IPS-15b (cell line): ENCODE measurements at regions not wholly inside any gene's neighbourhood (a gene's known extent, or its start where the extent isn't known, plus 50 kb on each side); places are given as distances from the start of the nearest gene placed in this dataset.
A peak's percentile ranks its signal among the peaks of the same experiment; 100 is the strongest.

Experiments
- H3K27me3 ChIP-seq: one replicate; pipeline ENCODE4 v1.6.1; 2013; ENCODE audit warnings: low read length; ENCODE audit not compliant: control insufficient read depth, insufficient read depth
- H3K36me3 ChIP-seq: one replicate; pipeline ENCODE4 v1.6.1; 2013; ENCODE audit warnings: low read length; ENCODE audit not compliant: control insufficient read depth, insufficient read depth
- H3K4me1 ChIP-seq: one replicate; pipeline ENCODE4 v1.6.1; 2013; ENCODE audit warnings: mild to moderate bottlenecking, low read length; ENCODE audit not compliant: control insufficient read depth, insufficient read depth
- H3K4me3 ChIP-seq: one replicate; pipeline ENCODE4 v1.5.1; 2013; ENCODE audit warnings: low read depth, low read length
- H3K9ac ChIP-seq: one replicate; pipeline ENCODE4 v1.6.1; 2013; ENCODE audit warnings: low read depth, mild to moderate bottlenecking, low read length
- H3K9me3 ChIP-seq: one replicate; pipeline ENCODE4 v1.6.1; 2013; ENCODE audit warnings: mild to moderate bottlenecking, low read length; ENCODE audit not compliant: control insufficient read depth, insufficient read depth

GRCh38 chr22:49100316-49100715, 727.4 kb downstream of the BRD1 start:
- Histone ChIP-seq H3K9me3 (no peaks in the 10 kb centered on the region), H3K27me3 (no peaks in the 10 kb centered on the region), H3K9ac (no peak overlapping the region), H3K4me1 (no peaks in the 10 kb centered on the region), H3K36me3 (no peaks in the 10 kb centered on the region), H3K4me3 (no peak overlapping the region)

- Histone ChIP-seq H3K4me1 (no peaks in the 10 kb centered on the region), H3K36me3 (peaks cover 2% of the 10 kb centered on the region), H3K27me3 (no peaks in the 10 kb centered on the region), H3K9ac (no peak overlapping the region), H3K9me3 (no peaks in the 10 kb centered on the region), H3K4me3 (no peak overlapping the region)
Measured at GRCh38 chr22:49099496-49100124, 728.1 kb downstream of the BRD1 start.

GRCh38 chr22:49099089-49099488, 728.6 kb downstream of the BRD1 start:
- H3K4me3 ChIP-seq: no peak overlapping the region

GRCh38 chr22:49097966-49098365, 729.7 kb downstream of the BRD1 start:
- H3K27me3 ChIP-seq: no peaks in the 10 kb centered on the region
- H3K36me3 ChIP-seq: peaks cover 2% of the 10 kb centered on the region
- H3K4me1 ChIP-seq: no peaks in the 10 kb centered on the region
- H3K9me3 ChIP-seq: no peaks in the 10 kb centered on the region
- no peak overlapping the region for H3K9ac ChIP-seq
- no peak overlapping the region for H3K4me3 ChIP-seq

More at GRCh38 chr22:49099089-49099488, 728.6 kb downstream of the BRD1 start:
- no peaks in the 10 kb centered on the region for H3K4me1 ChIP-seq
- H3K27me3 ChIP-seq: no peaks in the 10 kb centered on the region
- no peaks in the 10 kb centered on the region for H3K9me3 ChIP-seq
- peaks cover 2% of the 10 kb centered on the region for H3K36me3 ChIP-seq
- H3K9ac ChIP-seq: no peak overlapping the region

- Histone ChIP-seq H3K9me3 (no peaks in the 10 kb centered on the region), H3K9ac (no peak overlapping the region), H3K27me3 (no peaks in the 10 kb centered on the region), H3K4me1 (no peaks in the 10 kb centered on the region), H3K36me3 (peaks cover 2% of the 10 kb centered on the region), H3K4me3 (no peak overlapping the region)
Measured at GRCh38 chr22:49097171-49097925, 730.3 kb downstream of the BRD1 start.

- Histone ChIP-seq H3K9ac (no peak overlapping the region), H3K4me3 (no peak overlapping the region), H3K9me3 (no peaks in the 10 kb centered on the region), H3K27me3 (no peaks in the 10 kb centered on the region), H3K36me3 (peaks cover 2% of the 10 kb centered on the region), H3K4me1 (no peaks in the 10 kb centered on the region)
Measured at GRCh38 chr22:49096476-49096875, 731.2 kb downstream of the BRD1 start.

GRCh38 chr22:49095366-49095765, 732.3 kb downstream of the BRD1 start:
- Histone ChIP-seq H3K9ac (peak overlapping the region; percentile 37), H3K27me3 (no peaks in the 10 kb centered on the region), H3K4me3 (no peak overlapping the region), H3K4me1 (no peaks in the 10 kb centered on the region), H3K36me3 (peaks cover 2% of the 10 kb centered on the region), H3K9me3 (no peaks in the 10 kb centered on the region)

GRCh38 chr22:49094858-49095257, 732.8 kb downstream of the BRD1 start:
- Histone ChIP-seq H3K4me1 (no peaks in the 10 kb centered on the region), H3K9ac (no peak overlapping the region)

GRCh38 chr22:49094151-49094550, 733.5 kb downstream of the BRD1 start:
- no peaks in the 10 kb centered on the region for H3K9me3 ChIP-seq
- no peaks in the 10 kb centered on the region for H3K27me3 ChIP-seq
- no peak overlapping the region for H3K9ac ChIP-seq
- no peaks in the 10 kb centered on the region for H3K4me1 ChIP-seq
- H3K4me3 ChIP-seq: no peak overlapping the region
- H3K36me3 ChIP-seq: peaks cover 2% of the 10 kb centered on the region

More at GRCh38 chr22:49094858-49095257, 732.8 kb downstream of the BRD1 start:
- no peaks in the 10 kb centered on the region for H3K27me3 ChIP-seq
- H3K4me3 ChIP-seq: no peak overlapping the region
- peaks cover 2% of the 10 kb centered on the region for H3K36me3 ChIP-seq
- H3K9me3 ChIP-seq: no peaks in the 10 kb centered on the region

- Histone ChIP-seq H3K36me3 (peaks cover 2% of the 10 kb centered on the region), H3K4me1 (no peaks in the 10 kb centered on the region), H3K9ac (no peak overlapping the region), H3K9me3 (no peaks in the 10 kb centered on the region), H3K4me3 (no peak overlapping the region), H3K27me3 (no peaks in the 10 kb centered on the region)
Measured at GRCh38 chr22:49093192-49093880, 734.3 kb downstream of the BRD1 start.

- Histone ChIP-seq H3K36me3 (peaks cover 2% of the 10 kb centered on the region), H3K9me3 (no peaks in the 10 kb centered on the region), H3K4me1 (no peaks in the 10 kb centered on the region), H3K9ac (no peak overlapping the region), H3K27me3 (no peaks in the 10 kb centered on the region), H3K4me3 (no peak overlapping the region)
Measured at GRCh38 chr22:49092716-49093115, 735.0 kb downstream of the BRD1 start.
